ENCODE measurements at regions not wholly inside any gene's neighbourhood (a gene's known extent, or its start where the extent isn't known, plus 50 kb on each side); places are given as distances from the start of the nearest gene placed in this dataset.

GRCh38 chr3:30260762-30261161 lies 345.6 kb upstream of the TGFBR2 start:
- DNase-seq, result no peak
- no peaks in the 10 kb centered on the region for H3K9me3 ChIP-seq
- WGBS (ENCODE audit: insufficient coverage, low coverage, low lambda C conversion rate, missing lambda C conversion rate), result 62% methylated on average over 3 of the region's 3 CpGs
- H3K27ac ChIP-seq, result no peak overlapping the region
- no peak overlapping the region for H3K4me3 ChIP-seq
- intact Hi-C loops (cut with DNase I), result no loop called here
- TF ChIP-seq POLR2A (IDR thresholded peaks at IDR 0.05) (no peak), CTCF (IDR thresholded peaks at IDR 0.05) (no peak)
- no peaks in the 10 kb centered on the region for H3K27me3 ChIP-seq
- peaks cover 0 to 14% (median 4%) of the 10 kb centered on the region in 4 donors for H3K4me1 ChIP-seq
- ATAC-seq, result no peak
- no peaks in the 10 kb centered on the region for H3K36me3 ChIP-seq

- H3K9me3 ChIP-seq, result no peaks in the 10 kb centered on the region
- 92% methylated on average over 2 of the region's 5 CpGs for WGBS (ENCODE audit: insufficient coverage, low coverage, low lambda C conversion rate, missing lambda C conversion rate)
These were observed 343.0 kb upstream of the TGFBR2 start for GRCh38 chr3:30263238-30263924.

GRCh38 chr3:30263925-30264313 lies 342.5 kb upstream of the TGFBR2 start:
- no peaks in the 10 kb centered on the region for H3K9me3 ChIP-seq
- peaks cover 0 to 8% (median 3%) of the 10 kb centered on the region in 4 donors for H3K4me1 ChIP-seq
- H3K27ac ChIP-seq, result no peak overlapping the region
- no peak overlapping the region for H3K4me3 ChIP-seq
- TF ChIP-seq CTCF (IDR thresholded peaks at IDR 0.05), result no peak
- no peak for TF ChIP-seq POLR2A (IDR thresholded peaks at IDR 0.05)
- DNase-seq (no peak), ATAC-seq (no peak)
- no peaks in the 10 kb centered on the region for H3K27me3 ChIP-seq
- H3K36me3 ChIP-seq, result no peaks in the 10 kb centered on the region
- intact Hi-C loops (cut with DNase I), result no loop called here
- 100% methylated on average over 4 of the region's 4 CpGs for WGBS (ENCODE audit: insufficient coverage, low coverage, low lambda C conversion rate, missing lambda C conversion rate)

More at GRCh38 chr3:30263238-30263924, 343.0 kb upstream of the TGFBR2 start:
- TF ChIP-seq POLR2A (IDR thresholded peaks at IDR 0.05) (no peak), CTCF (IDR thresholded peaks at IDR 0.05) (no peak)
- Histone ChIP-seq H3K27me3 (no peaks in the 10 kb centered on the region), H3K4me3 (no peak overlapping the region), H3K27ac (no peak overlapping the region), H3K36me3 (no peaks in the 10 kb centered on the region), H3K4me1 (peaks cover 0 to 12% (median 4%) of the 10 kb centered on the region in 4 donors)
- intact Hi-C loops (cut with DNase I), result no loop called here
- DNase-seq, result no peak
- no peak for ATAC-seq

GRCh38 chr3:30266524-30266923 lies 339.9 kb upstream of the TGFBR2 start:
- ATAC-seq (no peak), DNase-seq (no peak)
- Histone ChIP-seq H3K4me1 (no peaks in the 10 kb centered on the region), H3K27ac (no peak overlapping the region), H3K27me3 (no peaks in the 10 kb centered on the region), H3K9me3 (no peaks in the 10 kb centered on the region), H3K4me3 (no peak overlapping the region), H3K36me3 (no peaks in the 10 kb centered on the region)
- WGBS (ENCODE audit: insufficient coverage, low coverage, low lambda C conversion rate, missing lambda C conversion rate), result 92% methylated on average over 2 of the region's 2 CpGs
- TF ChIP-seq POLR2A (IDR thresholded peaks at IDR 0.05), result no peak
- TF ChIP-seq CTCF (IDR thresholded peaks at IDR 0.05), result no peak
- intact Hi-C loops (cut with DNase I), result no loop called here
